ENCODE measurements at regions not wholly inside any gene's neighbourhood (a gene's known extent, or its start where the extent isn't known, plus 50 kb on each side); places are given as distances from the start of the nearest gene placed in this dataset.

DNA sequence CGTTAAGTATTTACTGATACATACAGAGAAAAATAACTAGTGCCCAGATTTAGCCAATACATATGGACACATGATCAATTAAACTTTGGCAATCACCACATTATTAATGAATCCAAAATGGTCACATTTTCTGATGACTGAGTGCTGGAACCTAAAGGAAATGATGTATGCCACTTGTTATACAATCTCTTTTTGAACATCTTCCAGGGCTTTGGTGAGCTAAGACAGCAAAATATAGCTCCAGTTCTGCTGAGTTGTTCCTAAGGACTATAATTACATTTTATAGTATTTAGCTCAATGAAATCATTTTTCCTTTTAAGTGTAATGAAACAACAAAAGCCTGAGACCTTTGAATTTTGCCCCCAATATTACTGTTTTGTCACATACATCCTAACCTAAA lies 329.1 kb upstream of the ATP2B1 start:
- TF ChIP-seq CTCF (IDR thresholded peaks at IDR 0.05) = no peak
- TF ChIP-seq POLR2A (IDR thresholded peaks at IDR 0.05) = no peak
